CD4-positive, alpha-beta T cell (primary cell): ENCODE measurements at regions not wholly inside any gene's neighbourhood (a gene's known extent, or its start where the extent isn't known, plus 50 kb on each side); places are given as distances from the start of the nearest gene placed in this dataset.

Experiments used
- ATAC-seq: fragments of 200-7000 bp; cut with Tn5 transposase; one replicate; pipeline ENCODE4 v1.10.0; 2022; ENCODE audit warnings: mild to moderate bottlenecking; ENCODE audit not compliant: poor library complexity
- CTCF ChIA-PET: fragments of 350-600 bp; sonication (Branson Sonifier 250); formaldehyde crosslinking; loops from one replicate; lab custom pipeline; 2021; ENCODE audit warnings: antibody characterized with exemption, inconsistent platforms; lab: Charles Lee
- POLR2A ChIA-PET: fragments of 350-600 bp; sonication (Branson Sonifier 250); formaldehyde crosslinking; loops from one replicate; lab custom pipeline; 2021; ENCODE audit warnings: antibody characterized with exemption, inconsistent platforms; lab: Charles Lee
- DNase-seq, 14 experiments: peaks; one replicate each; pipeline ENCODE4 v3.0.0-alpha.2; 2013 to 2020; ENCODE audit warnings: mixed read lengths in 2 of 14
- H3K27ac ChIP-seq, 2 donors: one replicate each; pipeline versions ENCODE4 v1.5.1 to v1.7.0; 2013; ENCODE audit warnings: low read length in 2 of 2, low read depth in 1 of 2, mild to moderate bottlenecking in 1 of 2
- H3K27me3 ChIP-seq, 2 experiments: 1 replicate in 1 of 2; 2 replicates in 1 of 2; pipeline versions ENCODE4 v1.6.1 to v1.7.0; 2013; ENCODE audit warnings: low read length in 2 of 2, control low read depth in 1 of 2, mild to moderate bottlenecking in 1 of 2, moderate library complexity in 1 of 2; ENCODE audit not compliant: insufficient read depth in 2 of 2, control insufficient read depth in 1 of 2
- H3K36me3 ChIP-seq: one replicate; pipeline ENCODE4 v1.6.1; 2013; ENCODE audit warnings: low read length, control low read depth; ENCODE audit not compliant: insufficient read depth
- H3K4me1 ChIP-seq: one replicate; pipeline ENCODE4 v1.6.1; 2013; ENCODE audit warnings: low read length, control low read depth; ENCODE audit not compliant: insufficient read depth
- H3K4me3 ChIP-seq: one replicate; pipeline ENCODE4 v1.5.1; 2013; ENCODE audit warnings: mild to moderate bottlenecking, low read length, moderate library complexity
- H3K9me3 ChIP-seq, 2 experiments: 1 replicate in 1 of 2; 2 replicates in 1 of 2; pipeline versions ENCODE4 v1.6.1 to v1.7.0; 2013; ENCODE audit warnings: low read length in 2 of 2, mild to moderate bottlenecking in 2 of 2, control low read depth in 1 of 2, moderate library complexity in 1 of 2; ENCODE audit not compliant: control insufficient read depth in 1 of 2, insufficient read depth in 1 of 2
- H3K27ac Mint-ChIP-seq: one replicate; pipeline ENCODE4 v1.8.0; 2020; ENCODE audit warnings: mixed read lengths
- H3K27me3 Mint-ChIP-seq: one replicate; pipeline ENCODE4 v1.8.0; 2021; ENCODE audit warnings: mixed read lengths
- H3K36me3 Mint-ChIP-seq: one replicate; pipeline ENCODE4 v1.8.0; 2021; ENCODE audit warnings: low read depth, mixed read lengths
- H3K4me1 Mint-ChIP-seq: one replicate; pipeline ENCODE4 v1.8.0; 2021; ENCODE audit warnings: low read depth, mixed read lengths
- H3K4me3 Mint-ChIP-seq: one replicate; pipeline ENCODE4 v1.8.0; 2020; ENCODE audit warnings: mild to moderate bottlenecking, mixed read lengths
- H3K9me3 Mint-ChIP-seq: one replicate; pipeline ENCODE4 v1.8.0; 2020; ENCODE audit warnings: mixed read lengths
- CTCF ChIP-seq: fragments of 200-600 bp; IDR thresholded peaks from one replicate; pipeline ENCODE4 v1.8.0; 2022; ENCODE audit warnings: antibody characterized with exemption, mild to moderate bottlenecking
- intact Hi-C, 2 experiments: fragments of 100-400 bp; cut with DNase I in 1 of 2; cut with micrococcal nuclease in 1 of 2; formaldehyde crosslinking; loops; one replicate each; pipeline versions ENCODE4 v1.15.1 to v1.9.0; 2023 to 2025; cut with DNase I, micrococcal nuclease

GRCh38 chr3:195013411-195014361 is 257.3 kb downstream of the XXYLT1 start:
- ChIA-PET POLR2A (no interaction called here), CTCF (no interaction called here)
- Histone ChIP-seq H3K27ac (no peak overlapping the region), H3K9me3 (no peaks in the 10 kb centered on the region), H3K36me3 (no peaks in the 10 kb centered on the region), H3K4me1 (peaks cover 4% of the 10 kb centered on the region), H3K27me3 (no peaks in the 10 kb centered on the region), H3K4me3 (no peak overlapping the region)
- no peaks in the 10 kb centered on the region for H3K36me3 Mint-ChIP-seq
- ATAC-seq (no peak), DNase-seq (no peak)
- intact Hi-C loops: no loop called here
- H3K9me3 Mint-ChIP-seq: no peaks in the 10 kb centered on the region
- H3K4me1 Mint-ChIP-seq: peaks cover 5% of the 10 kb centered on the region
- TF ChIP-seq CTCF: no peak
- no peak overlapping the region for H3K27ac Mint-ChIP-seq
- no peak overlapping the region for H3K4me3 Mint-ChIP-seq
- no peaks in the 10 kb centered on the region for H3K27me3 Mint-ChIP-seq

- ATAC-seq (no peak), DNase-seq (no peak)
- intact Hi-C loops: no loop called here
- peaks cover 4% of the 10 kb centered on the region for H3K4me1 ChIP-seq
- H3K9me3 ChIP-seq: no peaks in the 10 kb centered on the region
- no peaks in the 10 kb centered on the region for H3K36me3 ChIP-seq
- ChIA-PET CTCF (no interaction called here), POLR2A (no interaction called here)
- Mint-ChIP-seq H3K27ac (no peak overlapping the region), H3K27me3 (peaks cover 3% of the 10 kb centered on the region), H3K9me3 (no peaks in the 10 kb centered on the region), H3K4me3 (no peak overlapping the region), H3K36me3 (no peaks in the 10 kb centered on the region), H3K4me1 (peaks cover 5% of the 10 kb centered on the region)
- no peak for TF ChIP-seq CTCF
- no peak overlapping the region for H3K27ac ChIP-seq
- H3K27me3 ChIP-seq: no peaks in the 10 kb centered on the region
- H3K4me3 ChIP-seq: no peak overlapping the region
These were observed 255.9 kb downstream of the XXYLT1 start for GRCh38 chr3:195015021-195015420.

DNA sequence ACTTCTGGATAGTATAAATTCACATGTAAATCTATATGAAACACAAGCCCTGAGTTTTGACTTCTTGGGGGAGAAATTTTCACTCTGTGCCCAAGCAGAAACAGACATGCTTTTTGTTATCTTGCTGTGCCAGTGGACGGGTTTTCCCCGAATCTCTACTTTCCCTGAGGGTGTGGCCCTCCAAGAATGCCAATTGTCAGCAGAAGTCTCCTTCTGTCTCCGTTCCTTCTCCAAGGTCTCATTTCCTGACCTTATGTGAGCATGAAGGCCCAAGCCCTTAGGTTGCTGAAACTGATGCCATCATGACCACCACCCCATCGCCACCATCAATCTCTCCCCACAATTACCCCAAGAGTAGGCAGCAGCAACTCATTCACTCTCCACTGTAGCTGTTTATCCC is 253.8 kb downstream of the XXYLT1 start:
- intact Hi-C loops: no loop called here
- ATAC-seq: no peak
- Histone ChIP-seq H3K27ac (no peak overlapping the region), H3K36me3 (no peaks in the 10 kb centered on the region), H3K9me3 (no peaks in the 10 kb centered on the region), H3K27me3 (peaks cover 0 to 3% of the 10 kb centered on the region in 2 experiments), H3K4me1 (peaks cover 4% of the 10 kb centered on the region), H3K4me3 (no peak overlapping the region)
- no peaks in the 10 kb centered on the region for H3K9me3 Mint-ChIP-seq
- peaks cover 13% of the 10 kb centered on the region for H3K27me3 Mint-ChIP-seq
- H3K4me1 Mint-ChIP-seq: peaks cover 5% of the 10 kb centered on the region
- no peak overlapping the region for H3K27ac Mint-ChIP-seq
- CTCF ChIA-PET: no interaction called here
- H3K36me3 Mint-ChIP-seq: no peaks in the 10 kb centered on the region
- no peak for DNase-seq
- no peak for TF ChIP-seq CTCF
- POLR2A ChIA-PET: no interaction called here
- no peak overlapping the region for H3K4me3 Mint-ChIP-seq
